WERI-Rb-1 (cell line): ENCODE measurements at regions not wholly inside any gene's neighbourhood (a gene's known extent, or its start where the extent isn't known, plus 50 kb on each side); places are given as distances from the start of the nearest gene placed in this dataset.

Experiments
- DNase-seq: peaks from one replicate; pipeline ENCODE4 v3.0.0-alpha.2; 2020
- H3K27ac ChIP-seq: fragments of 250-450 bp; sonication (Bioruptor Pico); 2 replicates; pipeline ENCODE4 v1.5.1; 2020; ENCODE audit warnings: mild to moderate bottlenecking, moderate library complexity
- H3K27me3 ChIP-seq: fragments of 250-450 bp; sonication (Bioruptor Pico); 2 replicates; pipeline ENCODE4 v1.5.1; 2021; ENCODE audit warnings: mild to moderate bottlenecking, low read depth, moderate library complexity; ENCODE audit not compliant: insufficient read depth, severe bottlenecking
- H3K36me3 ChIP-seq: fragments of 250-450 bp; sonication (Bioruptor Pico); 2 replicates; pipeline ENCODE4 v1.5.1; 2020; ENCODE audit warnings: mild to moderate bottlenecking, moderate library complexity
- H3K4me3 ChIP-seq: 2 replicates; pipeline ENCODE4 v1.5.1; 2011; ENCODE audit warnings: low read depth, mild to moderate bottlenecking, control low read depth, low read length
- H3K9me3 ChIP-seq: fragments of 250-450 bp; sonication (Bioruptor Pico); 2 replicates; pipeline ENCODE4 v1.5.1; 2021; ENCODE audit warnings: mild to moderate bottlenecking, moderate library complexity; ENCODE audit not compliant: severe bottlenecking
- CTCF ChIP-seq: IDR thresholded peaks from 2 replicates; pipeline ENCODE4 v1.5.1; 2011; ENCODE audit warnings: low read depth, mild to moderate bottlenecking, control low read depth, inconsistent platforms, low read length

- Histone ChIP-seq H3K9me3 (no peaks in the 10 kb centered on the region), H3K27me3 (no peaks in the 10 kb centered on the region), H3K27ac (no peak overlapping the region), H3K4me3 (no peak overlapping the region), H3K36me3 (no peaks in the 10 kb centered on the region)
- DNase-seq: no peak
- no peak for TF ChIP-seq CTCF
Observed at GRCh38 chr7:93817004-93817403, 73.5 kb downstream of the TFPI2 start.

GRCh38 chr7:93813514-93813913 is 77.0 kb downstream of the TFPI2 start:
- TF ChIP-seq CTCF: no peak
- Histone ChIP-seq H3K9me3 (no peaks in the 10 kb centered on the region), H3K27me3 (no peaks in the 10 kb centered on the region), H3K36me3 (no peaks in the 10 kb centered on the region), H3K4me3 (no peak overlapping the region), H3K27ac (no peak overlapping the region)
- no peak for DNase-seq

GRCh38 chr7:93812061-93812460 is 78.5 kb downstream of the TFPI2 start:
- no peak for DNase-seq
- no peaks in the 10 kb centered on the region for H3K9me3 ChIP-seq
- H3K27ac ChIP-seq: no peak overlapping the region
- H3K36me3 ChIP-seq: no peaks in the 10 kb centered on the region
- no peak for TF ChIP-seq CTCF
- H3K4me3 ChIP-seq: no peak overlapping the region
- no peaks in the 10 kb centered on the region for H3K27me3 ChIP-seq

GRCh38 chr7:93811198-93811597 is 79.4 kb downstream of the TFPI2 start:
- no peak for TF ChIP-seq CTCF
- no peak for DNase-seq
- H3K27ac ChIP-seq: no peak overlapping the region
- H3K27me3 ChIP-seq: no peaks in the 10 kb centered on the region
- no peak overlapping the region for H3K4me3 ChIP-seq
- H3K36me3 ChIP-seq: no peaks in the 10 kb centered on the region
- H3K9me3 ChIP-seq: no peaks in the 10 kb centered on the region

GRCh38 chr7:93810561-93810960 is 80.0 kb downstream of the TFPI2 start:
- no peak for TF ChIP-seq CTCF
- no peaks in the 10 kb centered on the region for H3K36me3 ChIP-seq
- no peak overlapping the region for H3K27ac ChIP-seq
- no peaks in the 10 kb centered on the region for H3K9me3 ChIP-seq
- DNase-seq: no peak
- H3K4me3 ChIP-seq: no peak overlapping the region
- no peaks in the 10 kb centered on the region for H3K27me3 ChIP-seq

- Histone ChIP-seq H3K36me3 (no peaks in the 10 kb centered on the region), H3K4me3 (no peak overlapping the region), H3K27me3 (no peaks in the 10 kb centered on the region), H3K27ac (no peak overlapping the region), H3K9me3 (peaks cover 7% of the 10 kb centered on the region)
- no peak for DNase-seq
- no peak for TF ChIP-seq CTCF
Observed at GRCh38 chr7:93804726-93805125, 85.8 kb downstream of the TFPI2 start.
